Neuronal stem cell (in vitro differentiated cells): ENCODE measurements at regions not wholly inside any gene's neighbourhood (a gene's known extent, or its start where the extent isn't known, plus 50 kb on each side); places are given as distances from the start of the nearest gene placed in this dataset.
A peak's percentile ranks its signal among the peaks of the same experiment; 100 is the strongest.

Experiments used
- DNase-seq: peaks from one replicate; pipeline ENCODE4 v3.0.0-alpha.2; 2013; ENCODE audit warnings: low spot score
- H2AFZ ChIP-seq: one replicate; pipeline ENCODE4 v1.6.1; 2013; ENCODE audit warnings: mild to moderate bottlenecking, low read length, inconsistent platforms
- H2AK5ac ChIP-seq: 2 replicates; pipeline ENCODE4 v1.6.1; 2013; ENCODE audit warnings: low read depth, mild to moderate bottlenecking, inconsistent platforms, low read length, moderate library complexity, mixed read lengths
- H2BK120ac ChIP-seq: 2 replicates; pipeline ENCODE4 v1.6.1; 2013; ENCODE audit warnings: low read depth, mild to moderate bottlenecking, inconsistent platforms, low read length, moderate library complexity, mixed read lengths
- H2BK12ac ChIP-seq: one replicate; pipeline ENCODE4 v1.6.1; 2013; ENCODE audit warnings: low read length, inconsistent platforms
- H2BK15ac ChIP-seq: 2 replicates; pipeline ENCODE4 v1.6.1; 2013; ENCODE audit warnings: mild to moderate bottlenecking, low read length, inconsistent platforms, mixed read lengths
- H2BK5ac ChIP-seq: one replicate; pipeline ENCODE4 v1.6.1; 2013; ENCODE audit warnings: inconsistent platforms, mild to moderate bottlenecking, low read length, moderate library complexity
- H3K14ac ChIP-seq: one replicate; pipeline ENCODE4 v1.6.1; 2013; ENCODE audit warnings: low read length, inconsistent platforms
- H3K18ac ChIP-seq: 2 replicates; pipeline ENCODE4 v1.6.1; 2013; ENCODE audit warnings: low read length, inconsistent platforms
- H3K23ac ChIP-seq: 2 replicates; pipeline ENCODE4 v1.6.1; 2013; ENCODE audit warnings: low read depth, mild to moderate bottlenecking, mixed read lengths, low read length, inconsistent platforms; ENCODE audit not compliant: poor library complexity
- H3K27ac ChIP-seq: replicated peaks from 3 replicates; pipeline ENCODE4 v1.5.1; 2013; ENCODE audit warnings: low read length, inconsistent platforms
- H3K27me3 ChIP-seq, 3 experiments: 2 replicates each; pipeline ENCODE4 v1.6.1; 2013; ENCODE audit warnings: low read length in 3 of 3, mild to moderate bottlenecking in 2 of 3, inconsistent platforms in 1 of 3, low read depth in 1 of 3, mixed read lengths in 1 of 3, moderate library complexity in 1 of 3; ENCODE audit not compliant: control insufficient read depth in 3 of 3, insufficient read depth in 3 of 3
- H3K36me3 ChIP-seq, 2 donors: replicated peaks in 1 of 2; 2 replicates each; pipeline ENCODE4 v1.6.1; 2013; ENCODE audit warnings: low read length in 2 of 2; ENCODE audit not compliant: control insufficient read depth in 2 of 2, insufficient read depth in 2 of 2
- H3K4ac ChIP-seq: 2 replicates; pipeline ENCODE4 v1.6.1; 2013; ENCODE audit warnings: inconsistent platforms, mild to moderate bottlenecking, low read length, moderate library complexity
- H3K4me1 ChIP-seq, 2 donors: 1 replicate in 1 of 2; 2 replicates in 1 of 2; pipeline ENCODE4 v1.6.1; 2013; ENCODE audit warnings: low read length in 2 of 2, low read depth in 1 of 2; ENCODE audit not compliant: control insufficient read depth in 2 of 2, insufficient read depth in 1 of 2
- H3K4me2 ChIP-seq: one replicate; pipeline ENCODE4 v1.6.1; 2013; ENCODE audit warnings: mild to moderate bottlenecking, low read length, inconsistent platforms; ENCODE audit not compliant: insufficient read depth, poor library complexity, severe bottlenecking
- H3K4me3 ChIP-seq, 2 donors: 2 replicates each; pipeline ENCODE4 v1.5.1; 2013; ENCODE audit warnings: low read length in 2 of 2, mild to moderate bottlenecking in 2 of 2, inconsistent platforms in 1 of 2, moderate library complexity in 1 of 2
- H3K79me1 ChIP-seq: one replicate; pipeline ENCODE4 v1.6.1; 2013; ENCODE audit warnings: low read depth, mild to moderate bottlenecking, inconsistent platforms, low read length, moderate library complexity
- H3K9ac ChIP-seq: one replicate; pipeline ENCODE4 v1.6.1; 2013; ENCODE audit warnings: mild to moderate bottlenecking, low read depth, low read length, inconsistent platforms; ENCODE audit not compliant: poor library complexity
- H3K9me3 ChIP-seq, 2 donors: replicated peaks in 1 of 2; 2 replicates each; pipeline versions ENCODE3 to v1.6.1; 2013; ENCODE audit warnings: low read length in 2 of 2, mild to moderate bottlenecking in 2 of 2, inconsistent platforms in 1 of 2, low read depth in 1 of 2, mixed read lengths in 1 of 2, moderate library complexity in 1 of 2; ENCODE audit not compliant: control insufficient read depth in 2 of 2, insufficient read depth in 1 of 2
- H4K8ac ChIP-seq: one replicate; pipeline ENCODE4 v1.6.1; 2013; ENCODE audit warnings: low read depth, mild to moderate bottlenecking, inconsistent platforms, low read length, moderate library complexity
- H4K91ac ChIP-seq: one replicate; pipeline ENCODE4 v1.6.1; 2013; ENCODE audit warnings: low read length, low read depth, mild to moderate bottlenecking, inconsistent platforms; ENCODE audit not compliant: poor library complexity
- WGBS, 2 donors: extraction: QIAGEN DNeasy Blood & Tissue Kit; methylation state at CpG; one replicate each; pipeline ENCODE4 v1.1.7; 2013; ENCODE audit warnings: missing lambda C conversion rate in 2 of 2, mixed read lengths in 1 of 2; ENCODE audit not compliant: insufficient read length in 2 of 2, insufficient replicate concordance in 1 of 2; ENCODE audit errors: extremely low coverage in 2 of 2; 5-methylcytosine and 5-hydroxymethylcytosine counted together

- H3K79me1 ChIP-seq: no peaks in the 10 kb centered on the region
- H3K27ac ChIP-seq: no peak overlapping the region
- no peak overlapping the region for H3K18ac ChIP-seq
- no peak overlapping the region for H2BK5ac ChIP-seq
- H3K9me3 ChIP-seq: peaks cover 0 to 1% of the 10 kb centered on the region in 2 donors
- WGBS, 2 donors: no CpG with 5 or more reads among the region's 6 CpGs
- no peak overlapping the region for H3K4ac ChIP-seq
- no peak overlapping the region for H4K91ac ChIP-seq
- H2AK5ac ChIP-seq: peak overlapping the region; percentile 2
- no peak for DNase-seq
- H3K9ac ChIP-seq: no peak overlapping the region
- no peak overlapping the region for H2AFZ ChIP-seq
- no peak overlapping the region for H3K14ac ChIP-seq
- H3K36me3 ChIP-seq: no peaks in the 10 kb centered on the region
- peaks cover 0 to 3% (median 0%) of the 10 kb centered on the region in 3 experiments for H3K27me3 ChIP-seq
- H2BK120ac ChIP-seq: no peak overlapping the region
- no peak overlapping the region for H2BK12ac ChIP-seq
- peaks cover 0 to 18% of the 10 kb centered on the region in 2 donors for H3K4me1 ChIP-seq
- no peak overlapping the region for H3K23ac ChIP-seq
- H3K4me2 ChIP-seq: no peak overlapping the region
- H4K8ac ChIP-seq: no peak overlapping the region
- H3K4me3 ChIP-seq: no peak overlapping the region
- H2BK15ac ChIP-seq: no peak overlapping the region
Measured at GRCh38 chr1:228976316-228976715, 241.0 kb downstream of the RHOU start.

DNA sequence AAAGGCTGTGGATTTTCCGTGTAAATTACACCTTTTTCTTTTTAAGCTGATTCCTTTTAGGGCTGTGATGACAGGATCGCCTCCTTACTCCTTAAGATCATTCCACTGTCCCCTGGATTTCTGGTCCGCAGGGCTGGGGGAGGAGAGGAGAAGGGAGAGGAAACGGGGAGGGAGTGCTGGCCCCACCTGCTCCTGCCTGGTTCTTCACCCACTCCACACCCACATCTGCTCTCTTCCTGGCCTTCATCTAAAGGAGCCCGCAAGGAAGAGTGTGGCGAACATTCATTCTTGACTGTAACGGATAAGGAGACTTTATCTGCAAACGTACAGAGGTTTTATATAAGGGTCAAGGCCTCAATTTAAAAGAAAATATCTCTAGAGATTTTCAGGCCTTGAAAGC is 242.0 kb downstream of the RHOU start:
- H3K23ac ChIP-seq: no peak overlapping the region
- no peak overlapping the region for H4K91ac ChIP-seq
- H2BK120ac ChIP-seq: no peak overlapping the region
- H3K4ac ChIP-seq: no peak overlapping the region
- no peak overlapping the region for H2AFZ ChIP-seq
- H3K4me2 ChIP-seq: no peak overlapping the region
- WGBS, 2 donors: no CpG with 5 or more reads among the region's 8 CpGs
- no peaks in the 10 kb centered on the region for H3K79me1 ChIP-seq
- H3K27ac ChIP-seq: no peak overlapping the region
- no peak overlapping the region for H3K9ac ChIP-seq
- no peak overlapping the region for H3K14ac ChIP-seq
- H2BK5ac ChIP-seq: no peak overlapping the region
- H3K9me3 ChIP-seq: peaks cover 0 to 1% of the 10 kb centered on the region in 2 donors
- no peak for DNase-seq
- H3K36me3 ChIP-seq: no peaks in the 10 kb centered on the region
- no peak overlapping the region for H4K8ac ChIP-seq
- H2AK5ac ChIP-seq: no peak overlapping the region
- no peak overlapping the region for H3K4me3 ChIP-seq
- peaks cover 0 to 18% of the 10 kb centered on the region in 2 donors for H3K4me1 ChIP-seq
- no peak overlapping the region for H2BK12ac ChIP-seq
- peaks cover 0 to 3% (median 0%) of the 10 kb centered on the region in 3 experiments for H3K27me3 ChIP-seq
- H3K18ac ChIP-seq: no peak overlapping the region
- H2BK15ac ChIP-seq: no peak overlapping the region

DNA sequence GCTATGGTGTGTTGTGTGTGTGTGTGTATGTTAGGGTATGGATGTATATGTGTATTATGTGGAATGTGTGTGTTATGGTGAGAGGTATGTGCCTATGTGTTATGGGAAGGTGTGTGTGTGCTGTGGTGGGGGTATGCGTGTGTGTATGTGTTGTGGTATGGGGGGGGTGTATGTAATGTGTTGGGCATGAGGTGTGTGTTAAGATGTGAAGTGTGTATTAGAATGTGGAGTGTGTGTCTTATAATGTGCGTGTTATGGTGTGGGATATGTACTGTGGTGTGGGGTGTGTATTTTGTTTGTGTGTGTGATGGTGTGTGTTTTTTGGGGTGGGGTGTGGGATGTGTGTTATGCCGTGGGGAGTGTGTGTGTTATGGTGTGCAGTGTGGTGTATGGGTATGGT is 242.5 kb downstream of the RHOU start:
- H3K4me3 ChIP-seq: no peak overlapping the region

DNA sequence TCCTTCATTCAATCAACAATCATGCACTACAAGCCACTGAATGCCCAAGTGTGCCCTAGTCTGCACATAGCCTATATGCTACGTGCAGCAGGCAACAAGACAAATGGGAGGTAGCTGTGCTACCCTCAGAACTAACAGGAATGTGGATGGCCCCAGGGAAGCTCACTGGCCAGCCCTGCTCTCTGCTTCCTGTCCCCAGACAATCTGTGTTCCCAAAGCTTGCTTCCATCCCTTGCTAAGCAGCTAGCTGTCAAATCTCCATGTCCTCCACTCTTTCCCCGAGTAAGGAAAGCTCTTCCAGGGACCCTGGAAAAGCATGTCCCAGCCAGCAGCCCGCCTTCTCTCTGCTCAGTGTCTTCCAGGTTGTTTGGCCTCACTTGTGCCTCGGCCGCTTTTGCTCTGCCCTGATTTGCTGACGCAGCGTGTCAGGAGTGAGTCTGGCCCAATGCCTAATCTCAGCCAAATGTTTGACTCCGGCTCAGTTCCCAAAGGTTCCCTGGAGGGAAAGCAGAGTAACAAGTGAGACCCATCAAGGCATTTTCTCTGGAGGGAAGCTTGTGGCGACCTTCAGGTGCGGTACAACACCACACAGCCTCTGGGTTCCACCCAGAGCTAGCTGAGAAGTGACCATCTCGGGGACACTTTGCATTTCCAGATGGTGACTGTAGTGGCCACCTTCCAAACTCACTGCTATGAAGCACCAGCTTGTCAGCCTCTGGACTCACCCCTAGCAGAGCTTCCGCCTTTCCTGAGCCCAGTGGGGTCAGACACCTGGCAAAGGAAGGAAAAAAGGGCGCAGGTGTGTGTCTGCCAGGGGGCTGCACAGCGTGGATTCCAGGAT is 243.4 kb downstream of the RHOU start:
- no peak overlapping the region for H3K4me3 ChIP-seq
- H3K23ac ChIP-seq: no peak overlapping the region
- no peak overlapping the region for H3K14ac ChIP-seq
- no peak overlapping the region for H4K8ac ChIP-seq
- no peak overlapping the region for H3K27ac ChIP-seq
- peaks cover 0 to 3% (median 0%) of the 10 kb centered on the region in 3 experiments for H3K27me3 ChIP-seq
- no peak overlapping the region for H2BK120ac ChIP-seq
- no CpG with 5 or more reads among the region's 14 CpGs for WGBS, 2 donors
- no peak overlapping the region for H4K91ac ChIP-seq
- H2BK12ac ChIP-seq: no peak overlapping the region
- H2BK5ac ChIP-seq: peak overlapping the region; percentile 7
- no peak overlapping the region for H2AFZ ChIP-seq
- H2AK5ac ChIP-seq: peak overlapping the region; percentile 82
- H3K4ac ChIP-seq: no peak overlapping the region
- no peak for DNase-seq
- no peaks in the 10 kb centered on the region for H3K9me3 ChIP-seq
- H3K4me1 ChIP-seq: peaks cover 0 to 18% of the 10 kb centered on the region in 2 donors
- H2BK15ac ChIP-seq: peak overlapping the region; percentile 56
- peak overlapping the region; percentile 63 for H3K18ac ChIP-seq
- H3K79me1 ChIP-seq: no peaks in the 10 kb centered on the region
- no peak overlapping the region for H3K9ac ChIP-seq
- H3K4me2 ChIP-seq: no peak overlapping the region
- no peaks in the 10 kb centered on the region for H3K36me3 ChIP-seq

More for the DNA sequence above, 242.5 kb downstream of the RHOU start:
- H3K27me3 ChIP-seq: peaks cover 0 to 3% (median 0%) of the 10 kb centered on the region in 3 experiments
- no peaks in the 10 kb centered on the region for H3K79me1 ChIP-seq
- H3K23ac ChIP-seq: no peak overlapping the region
- WGBS, 2 donors: 100% methylated on average over 3 of the region's 3 CpGs; no CpG with 5 or more reads in 1 of the 2 donors
- H2BK15ac ChIP-seq: no peak overlapping the region
- H3K4me1 ChIP-seq: peaks cover 0 to 18% of the 10 kb centered on the region in 2 donors
- H3K9me3 ChIP-seq: peaks cover 0 to 1% of the 10 kb centered on the region in 2 donors
- H2BK5ac ChIP-seq: no peak overlapping the region
- no peak overlapping the region for H3K4me2 ChIP-seq
- H4K91ac ChIP-seq: peak overlapping the region; percentile 34
- H3K36me3 ChIP-seq: no peaks in the 10 kb centered on the region
- no peak overlapping the region for H2BK120ac ChIP-seq
- H3K27ac ChIP-seq: no peak overlapping the region
- no peak overlapping the region for H3K9ac ChIP-seq
- no peak overlapping the region for H2BK12ac ChIP-seq
- no peak overlapping the region for H4K8ac ChIP-seq
- H2AK5ac ChIP-seq: no peak overlapping the region
- no peak overlapping the region for H2AFZ ChIP-seq
- H3K18ac ChIP-seq: no peak overlapping the region
- no peak overlapping the region for H3K14ac ChIP-seq
- no peak overlapping the region for H3K4ac ChIP-seq
- DNase-seq: no peak
